Vagina (tissue), 2 donors: ENCODE measurements at regions not wholly inside any gene's neighbourhood (a gene's known extent, or its start where the extent isn't known, plus 50 kb on each side); places are given as distances from the start of the nearest gene placed in this dataset.

Experiments used
- DNase-seq, 2 donors: peaks; one replicate each; pipeline ENCODE4 v3.0.0-alpha.2; 2017; ENCODE audit errors: extremely low spot score in 2 of 2
- H3K27ac ChIP-seq: fragments of 200-600 bp; sonication (generic); one replicate; pipeline ENCODE4 v1.5.1; 2019
- H3K27me3 ChIP-seq: fragments of 200-600 bp; sonication (generic); one replicate; pipeline ENCODE4 v1.5.1; 2019
- H3K36me3 ChIP-seq, 2 donors: fragments of 200-600 bp; sonication (generic); one replicate each; pipeline ENCODE4 v1.5.1; 2017 to 2019
- H3K4me1 ChIP-seq: fragments of 200-600 bp; sonication (generic); one replicate; pipeline ENCODE4 v1.5.1; 2019
- H3K4me3 ChIP-seq, 2 donors: fragments of 200-600 bp; sonication (generic); 1 replicate in 1 of 2; 2 replicates in 1 of 2; pipeline ENCODE4 v1.5.1; 2016 to 2019
- H3K9me3 ChIP-seq: fragments of 200-600 bp; sonication (generic); one replicate; pipeline ENCODE4 v1.5.1; 2019
- CTCF ChIP-seq, 3 experiments: fragments of 450-650 bp in 2 of 3; fragments of 200-600 bp in 1 of 3; sonication (generic) in 1 of 3; IDR thresholded peaks; one replicate each; pipeline ENCODE4 v1.5.1; 2017 to 2019; ENCODE audit warnings: antibody characterized with exemption in 3 of 3, mild to moderate bottlenecking in 2 of 3, moderate library complexity in 2 of 3
- POLR2A ChIP-seq, 2 donors: fragments of 450-650 bp; IDR thresholded peaks; one replicate each; pipeline ENCODE4 v1.6.1; 2017; ENCODE audit warnings: antibody characterized with exemption in 2 of 2, mild to moderate bottlenecking in 2 of 2, moderate library complexity in 2 of 2
- POLR2AphosphoS5 ChIP-seq, 2 donors: sonication (generic); formaldehyde crosslinking; IDR thresholded peaks; one replicate each; pipeline ENCODE4 v1.9.0; 2017; ENCODE audit warnings: antibody characterized with exemption in 2 of 2, mild to moderate bottlenecking in 2 of 2, low read depth in 1 of 2; ENCODE audit not compliant: insufficient read depth in 1 of 2
- intact Hi-C: fragments of 100-400 bp; cut with DNase I; formaldehyde crosslinking; loops from one replicate; pipeline ENCODE4 v1.15.1; 2023

GRCh38 chr2:144310484-144310883 is 209.4 kb downstream of the ZEB2 start:
- Histone ChIP-seq H3K27ac (no peak overlapping the region), H3K4me3 (no peak overlapping the region), H3K4me1 (no peaks in the 10 kb centered on the region), H3K9me3 (no peaks in the 10 kb centered on the region), H3K36me3 (no peaks in the 10 kb centered on the region), H3K27me3 (no peaks in the 10 kb centered on the region)
- TF ChIP-seq CTCF (IDR thresholded peaks at IDR 0.05) (no peak), POLR2AphosphoS5 (IDR thresholded peaks at IDR 0.05; ENCODE audit: insufficient read depth in 1 of 2, low read depth in 1 of 2) (no peak)
- intact Hi-C loops, result no loop called here
- no peak for DNase-seq

- intact Hi-C loops, result no loop called here
- no peak for DNase-seq
- no peak overlapping the region for H3K27ac ChIP-seq
- H3K27me3 ChIP-seq, result no peaks in the 10 kb centered on the region
- H3K4me1 ChIP-seq, result no peaks in the 10 kb centered on the region
- no peaks in the 10 kb centered on the region for H3K36me3 ChIP-seq
- no peak overlapping the region for H3K4me3 ChIP-seq
- H3K9me3 ChIP-seq, result no peaks in the 10 kb centered on the region
- TF ChIP-seq POLR2A (IDR thresholded peaks at IDR 0.05), result no peak
- no peak for TF ChIP-seq CTCF (IDR thresholded peaks at IDR 0.05)
- TF ChIP-seq POLR2AphosphoS5 (IDR thresholded peaks at IDR 0.05; ENCODE audit: insufficient read depth in 1 of 2, low read depth in 1 of 2), result no peak
These were observed 212.2 kb downstream of the ZEB2 start for GRCh38 chr2:144307711-144308110.

- no peak for DNase-seq
- Histone ChIP-seq H3K27ac (no peak overlapping the region), H3K4me3 (no peak overlapping the region), H3K27me3 (no peaks in the 10 kb centered on the region), H3K4me1 (no peaks in the 10 kb centered on the region), H3K36me3 (no peaks in the 10 kb centered on the region), H3K9me3 (no peaks in the 10 kb centered on the region)
- intact Hi-C loops, result no loop called here
- TF ChIP-seq CTCF (IDR thresholded peaks at IDR 0.05) (no peak), POLR2AphosphoS5 (IDR thresholded peaks at IDR 0.05; ENCODE audit: insufficient read depth in 1 of 2, low read depth in 1 of 2) (no peak), POLR2A (IDR thresholded peaks at IDR 0.05) (no peak)
These were observed 215.7 kb downstream of the ZEB2 start for GRCh38 chr2:144304202-144304601.

GRCh38 chr2:144300632-144301031 is 219.3 kb downstream of the ZEB2 start:
- no peak overlapping the region for H3K4me3 ChIP-seq
- H3K36me3 ChIP-seq, result no peaks in the 10 kb centered on the region
- DNase-seq, result no peak
- H3K27me3 ChIP-seq, result no peaks in the 10 kb centered on the region
- H3K4me1 ChIP-seq, result no peaks in the 10 kb centered on the region
- H3K27ac ChIP-seq, result no peak overlapping the region
- intact Hi-C loops, result no loop called here
- H3K9me3 ChIP-seq, result no peaks in the 10 kb centered on the region
- TF ChIP-seq POLR2AphosphoS5 (IDR thresholded peaks at IDR 0.05; ENCODE audit: insufficient read depth in 1 of 2, low read depth in 1 of 2), result no peak
- TF ChIP-seq POLR2A (IDR thresholded peaks at IDR 0.05), result no peak
- TF ChIP-seq CTCF (IDR thresholded peaks at IDR 0.05), result no peak

- H3K4me1 ChIP-seq, result no peaks in the 10 kb centered on the region
- H3K36me3 ChIP-seq, result no peaks in the 10 kb centered on the region
- H3K4me3 ChIP-seq, result no peak overlapping the region
- H3K27ac ChIP-seq, result no peak overlapping the region
- H3K27me3 ChIP-seq, result no peaks in the 10 kb centered on the region
- no peaks in the 10 kb centered on the region for H3K9me3 ChIP-seq
- no peak for DNase-seq
- TF ChIP-seq POLR2A (IDR thresholded peaks at IDR 0.05) (no peak), POLR2AphosphoS5 (IDR thresholded peaks at IDR 0.05; ENCODE audit: insufficient read depth in 1 of 2, low read depth in 1 of 2) (no peak), CTCF (IDR thresholded peaks at IDR 0.05) (no peak)
- intact Hi-C loops, result no loop called here
These were observed 229.6 kb downstream of the ZEB2 start for GRCh38 chr2:144290276-144290675.
